Stimulated activated CD4-positive, alpha-beta T cell treated with anti-CD3 and anti-CD28 coated beads, Interleukin-12 subunit alpha, Interleukin-12 subunit beta, amount 100 ng/mL, for 24 hours (primary cell): ENCODE measurements at regions not wholly inside any gene's neighbourhood (a gene's known extent, or its start where the extent isn't known, plus 50 kb on each side); places are given as distances from the start of the nearest gene placed in this dataset.

Experiments
- DNase-seq, 2 experiments: peaks; one replicate each; pipeline ENCODE4 v3.0.0-alpha.2; 2020; ENCODE audit warnings: low read depth in 2 of 2

GRCh38 chr7:35450456-35451214, 196.7 kb upstream of the TBX20 start:
- no peak for DNase-seq

- no peak for DNase-seq
Observed at GRCh38 chr7:35448486-35448885, 194.6 kb upstream of the TBX20 start.

- no peak for DNase-seq
Observed at GRCh38 chr7:35446091-35446490, 192.2 kb upstream of the TBX20 start.

GRCh38 chr7:35437619-35438275, 183.8 kb upstream of the TBX20 start:
- DNase-seq: no peak

GRCh38 chr7:35436452-35436851, 182.6 kb upstream of the TBX20 start:
- DNase-seq: no peak

- DNase-seq: peak in 1 of 2 experiments; percentile 1
Observed at GRCh38 chr7:35430547-35431153, 176.8 kb upstream of the TBX20 start.

- peak; percentile 14 to 40 for DNase-seq
Observed at GRCh38 chr7:35424869-35425495, 171.1 kb upstream of the TBX20 start.

GRCh38 chr7:35424440-35424839, 170.5 kb upstream of the TBX20 start:
- DNase-seq: no peak

GRCh38 chr7:35422715-35423114, 168.8 kb upstream of the TBX20 start:
- DNase-seq: no peak

GRCh38 chr7:35420656-35421055, 166.8 kb upstream of the TBX20 start:
- no peak for DNase-seq

- DNase-seq: no peak
Observed at GRCh38 chr7:35419391-35419755, 165.5 kb upstream of the TBX20 start.

GRCh38 chr7:35418716-35419390, 165.0 kb upstream of the TBX20 start:
- DNase-seq: no peak

GRCh38 chr7:35416568-35416967, 162.7 kb upstream of the TBX20 start:
- no peak for DNase-seq

GRCh38 chr7:35415411-35415822, 161.5 kb upstream of the TBX20 start:
- DNase-seq: no peak

- DNase-seq: no peak
Observed at GRCh38 chr7:35411331-35411730, 157.4 kb upstream of the TBX20 start.

- DNase-seq: no peak
Observed at GRCh38 chr7:35405461-35405860, 151.6 kb upstream of the TBX20 start.

- DNase-seq: no peak
Observed at GRCh38 chr7:35401217-35401879, 147.4 kb upstream of the TBX20 start.

- DNase-seq: no peak
Observed at GRCh38 chr7:35399840-35400239, 145.9 kb upstream of the TBX20 start.

- DNase-seq: no peak
Observed at GRCh38 chr7:35399216-35399615, 145.3 kb upstream of the TBX20 start.

GRCh38 chr7:35398518-35398917, 144.6 kb upstream of the TBX20 start:
- DNase-seq: no peak

GRCh38 chr7:35390146-35390545, 136.2 kb upstream of the TBX20 start:
- no peak for DNase-seq
